Adrenal gland (tissue), 5 donors: ENCODE measurements at regions not wholly inside any gene's neighbourhood (a gene's known extent, or its start where the extent isn't known, plus 50 kb on each side); places are given as distances from the start of the nearest gene placed in this dataset.

Source experiments
- CTCF ChIP-seq, 6 experiments: fragments of 450-650 bp in 4 of 6; fragments of 200-600 bp in 2 of 6; sonication (generic) in 1 of 6; IDR thresholded peaks; 1 replicate in 5 of 6; 2 replicates in 1 of 6; pipeline versions ENCODE4 v1.5.1 to v1.8.0; 2016 to 2021; ENCODE audit warnings: antibody characterized with exemption in 6 of 6, mild to moderate bottlenecking in 2 of 6, moderate library complexity in 1 of 6
- POLR2A ChIP-seq, 2 donors: fragments of 450-650 bp; IDR thresholded peaks; one replicate each; pipeline ENCODE4 v1.6.1; 2017; ENCODE audit warnings: antibody characterized with exemption in 2 of 2, mild to moderate bottlenecking in 2 of 2, moderate library complexity in 1 of 2
- donor health status: DM: no; HTN: no; CAD: no.

GRCh38 chr1:55484173-55484572, 269.0 kb upstream of the USP24 start:
- no peak for TF ChIP-seq CTCF (IDR thresholded peaks at IDR 0.05)
- TF ChIP-seq POLR2A (IDR thresholded peaks at IDR 0.05) = no peak
